ENCODE measurements at regions not wholly inside any gene's neighbourhood (a gene's known extent, or its start where the extent isn't known, plus 50 kb on each side); places are given as distances from the start of the nearest gene placed in this dataset.

DNA sequence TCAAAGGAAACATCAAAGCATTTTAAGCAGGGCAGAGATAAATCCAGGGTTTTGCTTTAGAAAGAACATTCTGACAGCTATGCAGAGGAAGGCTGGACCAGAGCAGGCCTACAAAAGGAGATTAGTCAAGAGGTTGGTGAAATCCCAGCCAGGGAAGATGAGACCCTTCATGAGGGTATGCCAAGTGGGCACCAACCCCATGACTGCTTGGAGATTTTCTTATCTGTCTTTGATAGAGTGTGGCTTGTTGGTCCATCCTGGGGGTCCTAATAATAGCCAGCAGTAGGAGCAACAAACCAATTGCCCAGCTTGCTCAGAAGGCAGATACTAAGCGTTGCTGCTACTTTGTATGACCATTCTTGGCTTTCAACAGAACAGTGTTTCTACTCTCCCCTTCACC is 895.4 kb downstream of the EPHA4 start:
- H3K4me2 ChIP-seq (ENCODE audit: insufficient read depth, low read length), result no peak overlapping the region
- no peak overlapping the region for H2AFZ ChIP-seq (ENCODE audit: low read depth, low read length)
- intact Hi-C loops (cut with micrococcal nuclease) (no loop called here), in situ Hi-C loops (cut with MboI) (no loop called here)
- CTCF ChIA-PET (ENCODE audit: low intra/inter-chr PET ratio), result no interaction called here
- no peaks in the 10 kb centered on the region for H3K27me3 ChIP-seq (ENCODE audit: control insufficient read depth in 2 of 2, insufficient read depth in 2 of 2, low read length in 2 of 2)
- FAIRE-seq, result no peak
- no peak overlapping the region for H3K9ac ChIP-seq (ENCODE audit: insufficient read depth in 1 of 2, low read depth in 2 of 2, low read length in 2 of 2)
- no TSS peak for BruUV-seq (replicated peaks)
- DNase-seq (ENCODE audit: extremely low read depth in 1 of 4, low spot score in 3 of 4), result no peak
- no peaks in the 10 kb centered on the region for H3K4me1 ChIP-seq (replicated peaks in 1 of 2; ENCODE audit: control insufficient read depth in 2 of 2, insufficient read depth in 2 of 2, low read length in 2 of 2)
- no peaks in the 10 kb centered on the region for H3K36me3 ChIP-seq (ENCODE audit: control insufficient read depth, insufficient read depth, low read length)
- no peaks in the 10 kb centered on the region for H4K20me1 ChIP-seq (replicated peaks; ENCODE audit: control insufficient read depth, insufficient read depth, low read length)
- 0% methylated on average over 1 of the region's 1 CpG for WGBS (ENCODE audit: insufficient coverage, low coverage, missing lambda C conversion rate)
- POLR2A ChIA-PET, result no interaction called here
- no peaks in the 10 kb centered on the region for H3K9me1 ChIP-seq (ENCODE audit: control insufficient read depth, insufficient read depth, low read length)
- H3K79me2 ChIP-seq (ENCODE audit: control insufficient read depth, insufficient read depth, low read length), result no peaks in the 10 kb centered on the region
- no peak for ATAC-seq
- H3K9me3 ChIP-seq (replicated peaks; ENCODE audit: control insufficient read depth, insufficient read depth, low read depth, low read length), result no peaks in the 10 kb centered on the region
- no peak overlapping the region for H3K4me3 ChIP-seq
- H3K27ac ChIP-seq (ENCODE audit: extremely low read depth, low read depth, low read length), result no peak overlapping the region
- TF ChIP-seq ZNF717 (CRISPR knock-in tag; IDR thresholded peaks at IDR 0.05), result no peak
- no peak for TF ChIP-seq NELFE (IDR thresholded peaks at IDR 0.05; ENCODE audit: insufficient read depth, insufficient read length)
- no peak for TF ChIP-seq NR1H2 (CRISPR knock-in tag; IDR thresholded peaks at IDR 0.05)
- TF ChIP-seq, protein P1, sequence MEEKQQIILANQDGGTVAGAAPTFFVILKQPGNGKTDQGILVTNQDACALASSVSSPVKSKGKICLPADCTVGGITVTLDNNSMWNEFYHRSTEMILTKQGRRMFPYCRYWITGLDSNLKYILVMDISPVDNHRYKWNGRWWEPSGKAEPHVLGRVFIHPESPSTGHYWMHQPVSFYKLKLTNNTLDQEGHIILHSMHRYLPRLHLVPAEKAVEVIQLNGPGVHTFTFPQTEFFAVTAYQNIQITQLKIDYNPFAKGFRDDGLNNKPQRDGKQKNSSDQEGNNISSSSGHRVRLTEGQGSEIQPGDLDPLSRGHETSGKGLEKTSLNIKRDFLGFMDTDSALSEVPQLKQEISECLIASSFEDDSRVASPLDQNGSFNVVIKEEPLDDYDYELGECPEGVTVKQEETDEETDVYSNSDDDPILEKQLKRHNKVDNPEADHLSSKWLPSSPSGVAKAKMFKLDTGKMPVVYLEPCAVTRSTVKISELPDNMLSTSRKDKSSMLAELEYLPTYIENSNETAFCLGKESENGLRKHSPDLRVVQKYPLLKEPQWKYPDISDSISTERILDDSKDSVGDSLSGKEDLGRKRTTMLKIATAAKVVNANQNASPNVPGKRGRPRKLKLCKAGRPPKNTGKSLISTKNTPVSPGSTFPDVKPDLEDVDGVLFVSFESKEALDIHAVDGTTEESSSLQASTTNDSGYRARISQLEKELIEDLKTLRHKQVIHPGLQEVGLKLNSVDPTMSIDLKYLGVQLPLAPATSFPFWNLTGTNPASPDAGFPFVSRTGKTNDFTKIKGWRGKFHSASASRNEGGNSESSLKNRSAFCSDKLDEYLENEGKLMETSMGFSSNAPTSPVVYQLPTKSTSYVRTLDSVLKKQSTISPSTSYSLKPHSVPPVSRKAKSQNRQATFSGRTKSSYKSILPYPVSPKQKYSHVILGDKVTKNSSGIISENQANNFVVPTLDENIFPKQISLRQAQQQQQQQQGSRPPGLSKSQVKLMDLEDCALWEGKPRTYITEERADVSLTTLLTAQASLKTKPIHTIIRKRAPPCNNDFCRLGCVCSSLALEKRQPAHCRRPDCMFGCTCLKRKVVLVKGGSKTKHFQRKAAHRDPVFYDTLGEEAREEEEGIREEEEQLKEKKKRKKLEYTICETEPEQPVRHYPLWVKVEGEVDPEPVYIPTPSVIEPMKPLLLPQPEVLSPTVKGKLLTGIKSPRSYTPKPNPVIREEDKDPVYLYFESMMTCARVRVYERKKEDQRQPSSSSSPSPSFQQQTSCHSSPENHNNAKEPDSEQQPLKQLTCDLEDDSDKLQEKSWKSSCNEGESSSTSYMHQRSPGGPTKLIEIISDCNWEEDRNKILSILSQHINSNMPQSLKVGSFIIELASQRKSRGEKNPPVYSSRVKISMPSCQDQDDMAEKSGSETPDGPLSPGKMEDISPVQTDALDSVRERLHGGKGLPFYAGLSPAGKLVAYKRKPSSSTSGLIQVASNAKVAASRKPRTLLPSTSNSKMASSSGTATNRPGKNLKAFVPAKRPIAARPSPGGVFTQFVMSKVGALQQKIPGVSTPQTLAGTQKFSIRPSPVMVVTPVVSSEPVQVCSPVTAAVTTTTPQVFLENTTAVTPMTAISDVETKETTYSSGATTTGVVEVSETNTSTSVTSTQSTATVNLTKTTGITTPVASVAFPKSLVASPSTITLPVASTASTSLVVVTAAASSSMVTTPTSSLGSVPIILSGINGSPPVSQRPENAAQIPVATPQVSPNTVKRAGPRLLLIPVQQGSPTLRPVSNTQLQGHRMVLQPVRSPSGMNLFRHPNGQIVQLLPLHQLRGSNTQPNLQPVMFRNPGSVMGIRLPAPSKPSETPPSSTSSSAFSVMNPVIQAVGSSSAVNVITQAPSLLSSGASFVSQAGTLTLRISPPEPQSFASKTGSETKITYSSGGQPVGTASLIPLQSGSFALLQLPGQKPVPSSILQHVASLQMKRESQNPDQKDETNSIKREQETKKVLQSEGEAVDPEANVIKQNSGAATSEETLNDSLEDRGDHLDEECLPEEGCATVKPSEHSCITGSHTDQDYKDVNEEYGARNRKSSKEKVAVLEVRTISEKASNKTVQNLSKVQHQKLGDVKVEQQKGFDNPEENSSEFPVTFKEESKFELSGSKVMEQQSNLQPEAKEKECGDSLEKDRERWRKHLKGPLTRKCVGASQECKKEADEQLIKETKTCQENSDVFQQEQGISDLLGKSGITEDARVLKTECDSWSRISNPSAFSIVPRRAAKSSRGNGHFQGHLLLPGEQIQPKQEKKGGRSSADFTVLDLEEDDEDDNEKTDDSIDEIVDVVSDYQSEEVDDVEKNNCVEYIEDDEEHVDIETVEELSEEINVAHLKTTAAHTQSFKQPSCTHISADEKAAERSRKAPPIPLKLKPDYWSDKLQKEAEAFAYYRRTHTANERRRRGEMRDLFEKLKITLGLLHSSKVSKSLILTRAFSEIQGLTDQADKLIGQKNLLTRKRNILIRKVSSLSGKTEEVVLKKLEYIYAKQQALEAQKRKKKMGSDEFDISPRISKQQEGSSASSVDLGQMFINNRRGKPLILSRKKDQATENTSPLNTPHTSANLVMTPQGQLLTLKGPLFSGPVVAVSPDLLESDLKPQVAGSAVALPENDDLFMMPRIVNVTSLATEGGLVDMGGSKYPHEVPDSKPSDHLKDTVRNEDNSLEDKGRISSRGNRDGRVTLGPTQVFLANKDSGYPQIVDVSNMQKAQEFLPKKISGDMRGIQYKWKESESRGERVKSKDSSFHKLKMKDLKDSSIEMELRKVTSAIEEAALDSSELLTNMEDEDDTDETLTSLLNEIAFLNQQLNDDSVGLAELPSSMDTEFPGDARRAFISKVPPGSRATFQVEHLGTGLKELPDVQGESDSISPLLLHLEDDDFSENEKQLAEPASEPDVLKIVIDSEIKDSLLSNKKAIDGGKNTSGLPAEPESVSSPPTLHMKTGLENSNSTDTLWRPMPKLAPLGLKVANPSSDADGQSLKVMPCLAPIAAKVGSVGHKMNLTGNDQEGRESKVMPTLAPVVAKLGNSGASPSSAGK (IDR thresholded peaks at IDR 0.05), result no peak
- TF ChIP-seq ATF7 (IDR thresholded peaks at IDR 0.05), result no peak
- TF ChIP-seq ARNT (IDR thresholded peaks at IDR 0.05), result no peak
- no peak for TF ChIP-seq FOXA3 (CRISPR knock-in tag; conservative IDR thresholded peaks at IDR 0.05 in 1 of 2, IDR thresholded peaks at IDR 0.05 in 1 of 2)
- TF ChIP-seq, protein P2, sequence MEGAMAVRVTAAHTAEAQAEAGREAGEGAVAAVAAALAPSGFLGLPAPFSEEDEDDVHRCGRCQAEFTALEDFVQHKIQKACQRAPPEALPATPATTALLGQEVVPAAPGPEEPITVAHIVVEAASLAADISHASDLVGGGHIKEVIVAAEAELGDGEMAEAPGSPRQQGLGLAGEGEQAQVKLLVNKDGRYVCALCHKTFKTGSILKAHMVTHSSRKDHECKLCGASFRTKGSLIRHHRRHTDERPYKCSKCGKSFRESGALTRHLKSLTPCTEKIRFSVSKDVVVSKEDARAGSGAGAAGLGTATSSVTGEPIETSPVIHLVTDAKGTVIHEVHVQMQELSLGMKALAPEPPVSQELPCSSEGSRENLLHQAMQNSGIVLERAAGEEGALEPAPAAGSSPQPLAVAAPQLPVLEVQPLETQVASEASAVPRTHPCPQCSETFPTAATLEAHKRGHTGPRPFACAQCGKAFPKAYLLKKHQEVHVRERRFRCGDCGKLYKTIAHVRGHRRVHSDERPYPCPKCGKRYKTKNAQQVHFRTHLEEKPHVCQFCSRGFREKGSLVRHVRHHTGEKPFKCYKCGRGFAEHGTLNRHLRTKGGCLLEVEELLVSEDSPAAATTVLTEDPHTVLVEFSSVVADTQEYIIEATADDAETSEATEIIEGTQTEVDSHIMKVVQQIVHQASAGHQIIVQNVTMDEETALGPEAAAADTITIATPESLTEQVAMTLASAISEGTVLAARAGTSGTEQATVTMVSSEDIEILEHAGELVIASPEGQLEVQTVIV (CRISPR knock-in tag; IDR thresholded peaks at IDR 0.05; ENCODE audit: borderline replicate concordance), result no peak
- TF ChIP-seq SMARCC2 (IDR thresholded peaks at IDR 0.05; ENCODE audit: low read depth), result no peak
- TF ChIP-seq MED1 (CRISPR knock-in tag; IDR thresholded peaks at IDR 0.05; ENCODE audit: borderline replicate concordance), result no peak
- no peak for TF ChIP-seq SMARCE1 (IDR thresholded peaks at IDR 0.05)

Data from K562 (cell line).